ENCODE measurements at regions not wholly inside any gene's neighbourhood (a gene's known extent, or its start where the extent isn't known, plus 50 kb on each side); places are given as distances from the start of the nearest gene placed in this dataset.
"Not testable (repeated sequence)": the region's sequence is repeated elsewhere in the genome, so short reads cannot be mapped to it uniquely, and the experiment has no call there.

GRCh38 chr2:131584380-131584779 is 56.7 kb downstream of the CCDC74A start:
- ATAC-seq (no peak), DNase-seq (ENCODE audit: low spot score) (no peak)
- intact Hi-C loops (cut with DNase I), result no loop called here

DNA sequence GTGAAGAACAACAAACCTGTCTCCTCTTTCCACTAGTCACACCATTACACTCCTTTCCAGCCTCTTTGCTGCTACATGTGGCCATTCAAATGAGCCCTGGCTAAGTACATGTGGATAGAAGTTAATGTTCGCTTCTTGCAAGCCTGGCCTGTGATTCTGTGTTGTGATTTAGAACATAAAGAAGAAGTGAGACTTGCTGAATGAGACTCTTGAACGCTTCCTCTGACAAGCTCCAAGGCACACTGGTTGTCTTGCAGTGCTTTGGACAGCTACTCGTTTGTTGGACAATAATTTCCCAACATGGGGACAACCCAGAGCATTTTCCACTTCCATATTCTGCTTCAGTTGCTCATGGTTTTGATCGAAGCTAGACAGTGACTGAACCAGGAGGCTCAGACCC is 57.3 kb downstream of the CCDC74A start:
- intact Hi-C loops (cut with DNase I), result no loop called here
- ATAC-seq (no peak), DNase-seq (ENCODE audit: low spot score) (no peak)

DNA sequence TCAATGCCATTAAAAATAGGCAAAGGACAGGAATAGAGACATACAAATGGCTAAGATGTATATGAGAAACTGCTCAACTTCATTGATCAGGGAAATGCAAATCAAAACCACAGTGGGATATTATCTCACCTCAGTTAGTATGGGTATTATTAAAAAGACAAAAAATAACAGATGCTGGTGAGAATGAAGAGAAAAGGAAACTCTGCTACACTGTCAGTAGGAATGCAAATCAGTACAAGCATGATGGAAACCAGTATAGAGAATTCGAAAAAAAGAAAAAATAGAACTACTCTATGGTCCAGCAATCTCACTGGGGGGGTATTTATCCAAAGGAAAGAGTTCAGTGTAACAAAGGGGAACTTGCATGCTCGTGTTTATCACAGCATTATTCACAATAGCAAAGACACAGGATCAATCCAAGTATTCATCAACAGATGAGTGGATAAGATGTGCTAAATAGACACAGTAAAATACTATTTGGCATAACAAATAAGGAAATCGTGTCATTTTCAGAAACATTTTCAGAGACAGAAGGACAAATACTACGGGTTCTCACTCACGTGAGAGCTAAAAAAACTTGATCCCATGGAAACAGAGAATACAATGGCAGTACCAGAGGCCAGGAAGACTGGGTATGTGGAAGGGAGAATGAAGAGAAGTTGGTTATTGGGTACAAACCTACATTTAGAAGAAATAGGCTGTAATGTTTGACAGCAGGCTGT is 60.6 kb downstream of the CCDC74A start:
- DNase-seq (ENCODE audit: low spot score), result no peak
- no peak for ATAC-seq
- intact Hi-C loops (cut with DNase I), result no loop called here

DNA sequence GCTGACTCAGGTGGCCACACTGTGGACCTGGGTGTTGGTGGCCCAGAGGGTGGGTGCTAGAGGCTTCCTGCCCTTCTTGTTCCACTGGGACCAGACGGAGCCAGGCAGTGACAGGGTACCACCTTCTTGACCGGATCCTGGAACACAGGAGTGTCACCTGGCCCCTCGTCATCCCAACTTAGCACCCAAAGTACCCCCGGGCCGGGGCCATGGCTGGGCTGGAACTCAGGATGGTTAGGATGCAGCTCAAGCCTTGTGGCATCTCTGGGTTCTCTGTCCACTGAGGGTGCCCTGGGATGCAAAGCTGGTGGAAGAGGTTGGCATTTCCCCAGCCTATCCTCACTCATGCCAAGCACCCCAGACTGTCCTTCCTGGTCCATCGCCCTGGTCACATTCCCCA is 61.4 kb downstream of the CCDC74A start:
- intact Hi-C loops (cut with DNase I); ATAC-seq; DNase-seq (ENCODE audit: low spot score): not testable (repeated sequence)

DNA sequence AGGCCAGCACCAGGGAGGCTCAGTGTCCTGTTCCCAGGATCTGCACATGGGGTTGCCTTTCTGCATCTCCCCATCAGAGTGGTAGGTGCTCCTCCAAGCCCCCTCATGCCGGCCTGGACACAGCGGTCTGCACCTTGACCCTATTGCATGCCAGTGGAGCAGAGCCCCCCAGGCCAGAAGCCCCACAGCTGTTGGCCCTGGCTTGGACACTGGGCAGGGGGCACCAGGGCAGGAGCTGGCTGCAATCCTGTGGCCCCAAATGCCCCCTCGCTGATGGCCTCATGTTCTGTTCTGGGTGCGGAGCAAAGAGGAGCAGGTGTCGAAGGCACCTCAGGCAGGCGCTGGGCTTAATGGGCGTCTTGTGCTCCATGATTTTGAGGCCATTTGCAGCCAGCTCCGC is 62.7 kb downstream of the CCDC74A start:
- ATAC-seq, result no peak
- intact Hi-C loops (cut with DNase I), result no loop called here
- no peak for DNase-seq (ENCODE audit: low spot score)

GRCh38 chr2:131590896-131591295 is 63.2 kb downstream of the CCDC74A start:
- DNase-seq (ENCODE audit: low spot score) (no peak), ATAC-seq (no peak)
- intact Hi-C loops (cut with DNase I), result no loop called here

DNA sequence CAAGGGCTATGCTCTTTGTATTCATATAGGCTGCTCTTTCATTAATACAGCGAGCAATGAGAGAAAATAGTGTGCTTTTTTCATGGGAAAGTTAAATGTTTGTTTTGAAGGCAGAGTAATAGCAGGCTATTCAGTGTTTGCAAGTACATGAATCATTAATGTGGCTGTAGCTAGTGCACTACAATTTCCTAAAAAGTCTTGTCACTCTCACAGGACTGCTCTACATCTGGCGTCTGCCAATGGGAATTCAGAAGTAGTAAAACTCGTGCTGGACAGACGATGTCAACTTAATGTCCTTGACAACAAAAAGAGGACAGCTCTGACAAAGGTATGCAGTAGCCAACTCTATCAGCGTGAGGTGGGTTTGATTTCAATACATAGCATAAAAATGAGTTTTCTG is 68.9 kb downstream of the CCDC74A start:
- intact Hi-C loops (cut with DNase I); ATAC-seq; DNase-seq (ENCODE audit: low spot score): not testable (repeated sequence)

DNA sequence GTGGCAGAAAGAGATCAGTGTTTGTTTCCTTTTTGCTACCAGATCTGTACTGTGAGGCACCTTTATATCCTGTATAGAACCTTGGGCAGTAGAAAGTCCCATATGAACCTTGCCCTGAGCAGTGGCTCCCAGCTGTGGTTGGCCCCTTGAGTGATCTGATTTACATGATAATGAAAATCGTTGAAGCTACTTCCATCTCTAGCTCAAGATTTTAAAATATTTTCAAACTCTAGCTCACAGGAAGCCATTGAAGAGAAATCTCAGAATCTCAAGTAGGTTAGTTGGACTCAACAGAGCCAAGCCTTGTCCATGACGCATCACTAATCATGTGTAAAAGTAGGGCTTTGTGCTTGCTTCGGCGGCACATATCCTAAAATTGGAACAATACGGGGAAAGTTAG is 74.8 kb downstream of the CCDC74A start:
- DNase-seq (ENCODE audit: low spot score); ATAC-seq; intact Hi-C loops (cut with DNase I): not testable (repeated sequence)

- intact Hi-C loops (cut with DNase I); DNase-seq (ENCODE audit: low spot score); ATAC-seq: not testable (repeated sequence)
Measured at GRCh38 chr2:131604652-131605051, 77.0 kb downstream of the CCDC74A start.

GRCh38 chr2:131606366-131606765 is 78.7 kb downstream of the CCDC74A start:
- intact Hi-C loops (cut with DNase I); ATAC-seq; DNase-seq (ENCODE audit: low spot score): not testable (repeated sequence)

DNA sequence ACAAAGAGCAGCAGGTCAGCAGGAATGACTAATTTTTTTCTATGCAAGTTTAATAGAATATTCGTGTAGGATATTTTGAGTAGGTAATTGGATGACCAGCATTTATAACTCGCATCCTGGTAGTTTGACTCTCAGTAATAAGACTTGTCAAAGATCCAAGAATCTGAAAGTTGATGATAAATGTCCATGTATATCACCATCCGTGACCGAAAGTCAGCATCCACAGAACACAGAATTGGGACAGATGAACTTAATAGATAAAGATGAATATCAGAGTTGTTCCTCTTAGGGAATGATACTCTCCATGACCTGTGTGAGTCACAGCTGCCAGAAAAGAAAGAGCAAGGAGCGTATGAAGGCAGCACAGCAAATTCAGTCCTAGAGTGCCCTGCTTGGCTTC is 79.4 kb downstream of the CCDC74A start:
- DNase-seq (ENCODE audit: low spot score); ATAC-seq; intact Hi-C loops (cut with DNase I): not testable (repeated sequence)

GRCh38 chr2:131614539-131614938 is 86.9 kb downstream of the CCDC74A start:
- ATAC-seq; DNase-seq (ENCODE audit: low spot score); intact Hi-C loops (cut with DNase I): not testable (repeated sequence)

- DNase-seq (ENCODE audit: low spot score); intact Hi-C loops (cut with DNase I); ATAC-seq: not testable (repeated sequence)
Measured at GRCh38 chr2:131618320-131618719, 90.6 kb downstream of the CCDC74A start.

- DNase-seq (ENCODE audit: low spot score), result not testable (repeated sequence)
Measured at GRCh38 chr2:131622874-131623273, 95.2 kb downstream of the CCDC74A start.

DNA sequence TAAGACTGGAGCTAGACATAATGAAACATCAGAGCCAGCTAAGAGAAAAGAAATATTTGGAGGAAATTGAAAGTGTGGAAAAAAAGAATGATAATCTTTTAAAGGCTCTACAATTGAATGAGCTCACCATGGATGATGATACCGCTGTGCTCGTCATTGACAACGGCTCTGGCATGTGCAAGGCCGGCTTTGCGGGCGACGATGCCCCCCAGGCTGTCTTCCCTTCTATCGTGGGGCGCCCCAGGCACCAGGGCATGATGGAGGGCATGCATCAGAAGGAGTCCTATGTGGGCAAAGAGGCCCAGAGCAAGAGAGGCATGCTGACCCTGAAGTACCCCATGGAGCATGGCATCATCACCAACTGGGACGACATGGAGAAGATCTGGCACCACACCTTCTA is 98.3 kb downstream of the CCDC74A start:
- ATAC-seq; DNase-seq (ENCODE audit: low spot score); intact Hi-C loops (cut with DNase I): not testable (repeated sequence)

More at GRCh38 chr2:131622874-131623273, 95.2 kb downstream of the CCDC74A start:
- intact Hi-C loops (cut with DNase I); ATAC-seq: not testable (repeated sequence)

DNA sequence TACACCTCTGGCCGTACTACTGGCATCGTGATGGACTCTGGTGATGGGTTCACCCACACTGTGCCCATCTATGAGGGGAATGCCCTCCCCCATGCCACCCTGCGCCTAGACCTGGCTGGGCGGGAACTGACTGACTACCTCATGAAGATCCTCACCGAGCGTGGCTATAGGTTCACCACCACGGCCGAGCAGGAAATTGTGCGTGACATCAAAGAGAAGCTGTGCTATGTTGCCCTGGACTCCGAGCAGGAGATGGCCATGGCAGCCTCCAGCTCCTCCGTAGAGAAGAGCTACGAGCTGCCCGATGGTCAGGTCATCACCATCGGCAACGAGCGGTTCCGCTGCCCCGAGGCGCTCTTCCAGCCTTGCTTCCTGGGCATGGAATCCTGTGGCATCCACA is 98.9 kb downstream of the CCDC74A start:
- ATAC-seq; intact Hi-C loops (cut with DNase I); DNase-seq (ENCODE audit: low spot score): not testable (repeated sequence)

GRCh38 chr2:131627777-131628176 is 100.1 kb downstream of the CCDC74A start:
- ATAC-seq, result not testable (repeated sequence)

GRCh38 chr2:131631648-131632047 is 104.0 kb downstream of the CCDC74A start:
- DNase-seq (ENCODE audit: low spot score); ATAC-seq; intact Hi-C loops (cut with DNase I): not testable (repeated sequence)

More at GRCh38 chr2:131627777-131628176, 100.1 kb downstream of the CCDC74A start:
- intact Hi-C loops (cut with DNase I); DNase-seq (ENCODE audit: low spot score): not testable (repeated sequence)

- DNase-seq (ENCODE audit: low spot score); ATAC-seq; intact Hi-C loops (cut with DNase I): not testable (repeated sequence)
Measured at GRCh38 chr2:131633405-131633804, 105.7 kb downstream of the CCDC74A start.
